SJCRH30 (cell line): ENCODE measurements at regions not wholly inside any gene's neighbourhood (a gene's known extent, or its start where the extent isn't known, plus 50 kb on each side); places are given as distances from the start of the nearest gene placed in this dataset.

Experiments
- DNase-seq, 2 experiments: peaks; one replicate each; pipeline ENCODE4 v3.0.0-alpha.2; 2015 to 2020
- H3K27ac ChIP-seq: fragments of 250-450 bp; sonication (Bioruptor Pico); 2 replicates; pipeline ENCODE4 v1.5.1; 2020; ENCODE audit warnings: mild to moderate bottlenecking, moderate library complexity
- H3K27me3 ChIP-seq: fragments of 250-450 bp; sonication (Bioruptor Pico); 2 replicates; pipeline ENCODE4 v1.5.1; 2020; ENCODE audit warnings: mild to moderate bottlenecking, moderate library complexity
- H3K36me3 ChIP-seq: fragments of 250-450 bp; sonication (Bioruptor Pico); 2 replicates; pipeline ENCODE4 v1.5.1; 2020; ENCODE audit warnings: mild to moderate bottlenecking, moderate library complexity
- H3K4me1 ChIP-seq: fragments of 250-450 bp; sonication (Bioruptor Pico); 2 replicates; pipeline ENCODE4 v1.5.1; 2020; ENCODE audit warnings: mild to moderate bottlenecking, moderate library complexity
- H3K4me3 ChIP-seq: fragments of 250-450 bp; sonication (Bioruptor Pico); 2 replicates; pipeline ENCODE4 v1.5.1; 2020; ENCODE audit warnings: mild to moderate bottlenecking, moderate library complexity
- H3K9me3 ChIP-seq: fragments of 250-450 bp; sonication (Bioruptor Pico); replicated peaks from 2 replicates; pipeline ENCODE4 v1.5.1; 2020; ENCODE audit warnings: mild to moderate bottlenecking, moderate library complexity

- Histone ChIP-seq H3K36me3 (no peaks in the 10 kb centered on the region), H3K27ac (no peak overlapping the region), H3K4me1 (peaks cover 14% of the 10 kb centered on the region), H3K27me3 (no peaks in the 10 kb centered on the region), H3K9me3 (peaks cover 10% of the 10 kb centered on the region; the same call in 1 of the 2 replicates), H3K4me3 (no peak overlapping the region)
- DNase-seq = no peak
These were observed 247.1 kb upstream of the TMTC1 start for GRCh38 chr12:30030693-30031374.

- H3K27ac ChIP-seq = peak overlapping the region; percentile 54
- DNase-seq = peak; percentile 29 to 49
These were observed 243.0 kb upstream of the TMTC1 start for GRCh38 chr12:30026621-30027234.

GRCh38 chr12:30025317-30025716, 241.6 kb upstream of the TMTC1 start:
- peaks cover 28% of the 10 kb centered on the region for H3K4me1 ChIP-seq
- H3K27me3 ChIP-seq = no peaks in the 10 kb centered on the region
- H3K9me3 ChIP-seq = peaks cover 27% of the 10 kb centered on the region
- H3K36me3 ChIP-seq = no peaks in the 10 kb centered on the region
- no peak overlapping the region for H3K4me3 ChIP-seq
- no peak for DNase-seq
- no peak overlapping the region for H3K27ac ChIP-seq

More at GRCh38 chr12:30026621-30027234, 243.0 kb upstream of the TMTC1 start:
- H3K9me3 ChIP-seq = peaks cover 27% of the 10 kb centered on the region
- H3K36me3 ChIP-seq = no peaks in the 10 kb centered on the region
- H3K4me1 ChIP-seq = peaks cover 16% of the 10 kb centered on the region
- no peaks in the 10 kb centered on the region for H3K27me3 ChIP-seq
- H3K4me3 ChIP-seq = no peak overlapping the region

GRCh38 chr12:30023186-30023585, 239.4 kb upstream of the TMTC1 start:
- Histone ChIP-seq H3K27me3 (no peaks in the 10 kb centered on the region), H3K4me1 (peaks cover 47% of the 10 kb centered on the region), H3K27ac (no peak overlapping the region), H3K9me3 (peaks cover 27% of the 10 kb centered on the region), H3K4me3 (no peak overlapping the region), H3K36me3 (no peaks in the 10 kb centered on the region)
- no peak for DNase-seq

- Histone ChIP-seq H3K4me1 (peaks cover 56% of the 10 kb centered on the region), H3K36me3 (no peaks in the 10 kb centered on the region), H3K9me3 (peaks cover 27% of the 10 kb centered on the region), H3K27ac (peak overlapping the region; percentile 74; the same call in 1 of the 2 replicates), H3K27me3 (no peaks in the 10 kb centered on the region), H3K4me3 (no peak overlapping the region)
- DNase-seq = peak; percentile 46 to 61
These were observed 237.5 kb upstream of the TMTC1 start for GRCh38 chr12:30021051-30021833.

GRCh38 chr12:30019366-30020140, 235.8 kb upstream of the TMTC1 start:
- DNase-seq = peak; percentile 66 to 72
- no peaks in the 10 kb centered on the region for H3K27me3 ChIP-seq

GRCh38 chr12:30016540-30017055, 232.9 kb upstream of the TMTC1 start:
- DNase-seq = peak; percentile 56 to 75
- Histone ChIP-seq H3K27ac (peak overlapping the region; percentile 22), H3K27me3 (no peaks in the 10 kb centered on the region), H3K9me3 (no peaks in the 10 kb centered on the region), H3K4me3 (no peak overlapping the region), H3K36me3 (no peaks in the 10 kb centered on the region), H3K4me1 (peaks cover 82% of the 10 kb centered on the region)

More at GRCh38 chr12:30019366-30020140, 235.8 kb upstream of the TMTC1 start:
- peak overlapping the region; percentile 74 for H3K27ac ChIP-seq
- H3K4me1 ChIP-seq = peaks cover 66% of the 10 kb centered on the region
- H3K36me3 ChIP-seq = no peaks in the 10 kb centered on the region
- H3K4me3 ChIP-seq = peak overlapping the region; percentile 10; the same call in 1 of the 2 replicates
- H3K9me3 ChIP-seq = peaks cover 11% of the 10 kb centered on the region; the same call in 1 of the 2 replicates

- no peaks in the 10 kb centered on the region for H3K36me3 ChIP-seq
- H3K9me3 ChIP-seq = no peaks in the 10 kb centered on the region
- no peak overlapping the region for H3K4me3 ChIP-seq
- H3K27me3 ChIP-seq = no peaks in the 10 kb centered on the region
- H3K27ac ChIP-seq = peak overlapping the region; percentile 22; the same call in 1 of the 2 replicates
- peaks cover 78% of the 10 kb centered on the region for H3K4me1 ChIP-seq
- no peak for DNase-seq
These were observed 232.0 kb upstream of the TMTC1 start for GRCh38 chr12:30015631-30016337.

GRCh38 chr12:30014991-30015390, 231.2 kb upstream of the TMTC1 start:
- H3K4me3 ChIP-seq = no peak overlapping the region
- no peak for DNase-seq
- no peak overlapping the region for H3K27ac ChIP-seq
- H3K36me3 ChIP-seq = no peaks in the 10 kb centered on the region
- H3K27me3 ChIP-seq = no peaks in the 10 kb centered on the region
- H3K4me1 ChIP-seq = peaks cover 73% of the 10 kb centered on the region
- no peaks in the 10 kb centered on the region for H3K9me3 ChIP-seq

- Histone ChIP-seq H3K27ac (no peak overlapping the region), H3K9me3 (no peaks in the 10 kb centered on the region), H3K4me3 (no peak overlapping the region), H3K4me1 (peaks cover 55% of the 10 kb centered on the region), H3K36me3 (no peaks in the 10 kb centered on the region), H3K27me3 (no peaks in the 10 kb centered on the region)
- DNase-seq = no peak
These were observed 229.2 kb upstream of the TMTC1 start for GRCh38 chr12:30012816-30013450.

GRCh38 chr12:30010071-30011052, 226.6 kb upstream of the TMTC1 start:
- Histone ChIP-seq H3K27ac (no peak overlapping the region), H3K4me3 (no peak overlapping the region), H3K4me1 (peaks cover 29% of the 10 kb centered on the region), H3K27me3 (no peaks in the 10 kb centered on the region), H3K9me3 (no peaks in the 10 kb centered on the region), H3K36me3 (no peaks in the 10 kb centered on the region)
- no peak for DNase-seq

GRCh38 chr12:30006021-30006420, 222.3 kb upstream of the TMTC1 start:
- no peak overlapping the region for H3K4me3 ChIP-seq
- no peak overlapping the region for H3K27ac ChIP-seq
- H3K36me3 ChIP-seq = no peaks in the 10 kb centered on the region
- peaks cover 7% of the 10 kb centered on the region; the same call in 1 of the 2 replicates for H3K9me3 ChIP-seq
- H3K27me3 ChIP-seq = no peaks in the 10 kb centered on the region
- DNase-seq = no peak
- H3K4me1 ChIP-seq = peaks cover 7% of the 10 kb centered on the region
